ENCODE measurements at regions not wholly inside any gene's neighbourhood (a gene's known extent, or its start where the extent isn't known, plus 50 kb on each side); places are given as distances from the start of the nearest gene placed in this dataset.

DNA sequence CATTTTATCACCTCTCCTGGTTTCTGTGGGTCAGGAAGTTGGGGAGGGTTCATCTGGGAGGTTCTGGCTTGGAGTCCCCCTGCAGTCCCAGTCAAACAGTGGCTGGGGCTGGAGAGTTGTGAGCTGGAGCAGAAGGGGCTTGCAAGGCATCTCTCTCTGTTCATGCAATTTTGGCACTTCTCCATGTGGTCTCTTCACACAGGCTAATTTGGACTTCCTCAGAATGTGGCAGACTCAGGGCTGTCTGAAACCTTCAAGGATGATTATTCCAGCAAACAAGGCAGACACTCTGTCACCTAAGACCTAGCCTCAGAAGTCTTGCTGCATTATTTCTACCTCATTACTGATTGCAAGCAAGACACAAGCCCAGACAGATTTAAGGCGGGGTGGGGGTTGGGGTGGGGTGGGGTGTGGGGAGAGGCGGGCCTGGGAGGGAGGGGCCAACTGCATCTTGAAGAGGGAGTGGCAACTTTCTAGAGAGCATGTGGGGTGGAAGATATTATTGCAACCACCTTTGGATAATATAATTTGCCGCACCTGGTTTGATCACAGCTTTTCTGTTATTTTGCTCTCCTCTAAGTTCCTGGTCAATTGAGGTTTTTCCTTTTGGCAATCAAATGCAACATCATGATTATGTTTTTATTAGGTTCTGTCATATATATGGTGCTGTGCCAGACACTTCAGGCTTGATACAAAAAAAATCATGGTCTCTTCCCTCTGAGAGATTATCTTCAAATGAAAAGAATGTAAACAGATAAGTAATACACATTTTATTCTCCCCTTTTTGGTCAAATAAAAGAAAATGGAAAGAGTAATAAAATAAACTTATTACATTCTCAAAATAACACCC, 799.5 kb downstream of the RPA4 start:
- no peak overlapping the region for H3K14ac ChIP-seq (ENCODE audit: insufficient read length)
- FAIRE-seq, result no peak

More for the DNA sequence above, 799.5 kb downstream of the RPA4 start:
- no peak overlapping the region for H3K56ac ChIP-seq (replicated peaks; ENCODE audit: insufficient read length, low read depth, low read length)
- H3K18ac ChIP-seq (ENCODE audit: extremely low read depth, low read length), result no peak overlapping the region
- H2BK20ac ChIP-seq (ENCODE audit: low read length), result no peak overlapping the region
- no peak overlapping the region for H3K4ac ChIP-seq (replicated peaks; ENCODE audit: insufficient read length, low read depth, low read length)
- CTCF ChIA-PET (ENCODE audit: partially characterized antibody), result interaction anchor here (0.6 to 1.4 kb wide), 2 partner anchors 10 to 482 kb away, joined by 3 to 5 read pairs; no protein-coding TSS in a partner anchor
- 100% methylated on average over 1 of the region's 3 CpGs; no CpG with 5 or more reads in 1 of the 2 experiments for WGBS, 2 experiments (ENCODE audit: extremely low coverage in 1 of 2, insufficient coverage in 1 of 2, insufficient read length in 1 of 2, insufficient replicate concordance in 2 of 2, low coverage in 1 of 2, low lambda C conversion rate in 2 of 2, missing lambda C conversion rate in 1 of 2)
- no peak overlapping the region for H4K91ac ChIP-seq (replicated peaks; ENCODE audit: insufficient read length, low read length)
- H2BK15ac ChIP-seq (ENCODE audit: low read length), result no peak overlapping the region
- peaks cover 0 to 2% (median 0%) of the 10 kb centered on the region in 4 experiments; a peak in 1 of 7 replicates for H3K4me1 ChIP-seq (replicated peaks in 1 of 4; ENCODE audit: control insufficient read depth in 3 of 4, insufficient read depth in 4 of 4, low read length in 3 of 4)
- no peaks in the 10 kb centered on the region for H3K79me1 ChIP-seq (ENCODE audit: low read depth, low read length)
- no peak overlapping the region for H2BK12ac ChIP-seq (ENCODE audit: low read depth, low read length)
- H2BK5ac ChIP-seq (ENCODE audit: low read depth, low read length), result no peak overlapping the region
- H2AFZ ChIP-seq (ENCODE audit: low read length), result peak overlapping the region; percentile 88; the same call in 1 of the 2 replicates
- H2BK120ac ChIP-seq (replicated peaks; ENCODE audit: low read depth, low read length), result no peak overlapping the region
- no peak overlapping the region for H3K23ac ChIP-seq (ENCODE audit: insufficient read length)
- no peak for DNase-seq (ENCODE audit: low read depth in 1 of 2, low spot score in 2 of 2)
- H4K8ac ChIP-seq (ENCODE audit: extremely low read depth, insufficient read depth, low read length), result no peak overlapping the region
- no peaks in the 10 kb centered on the region for H3K79me2 ChIP-seq (ENCODE audit: control insufficient read depth in 1 of 2, insufficient read depth in 2 of 2, low read length in 2 of 2)
- H3K9ac ChIP-seq (replicated peaks in 1 of 4; ENCODE audit: extremely low read depth in 1 of 4, low read depth in 3 of 4, low read length in 3 of 4), result no peak overlapping the region
- H3K27ac ChIP-seq (ENCODE audit: low read depth, low read length), result no peak overlapping the region
- H3K23me2 ChIP-seq (ENCODE audit: low read depth, low read length), result no peaks in the 10 kb centered on the region
- H3K36me3 ChIP-seq (ENCODE audit: control insufficient read depth in 2 of 4, insufficient read depth in 4 of 4, low read length in 3 of 4), result no peaks in the 10 kb centered on the region
- H3K4me2 ChIP-seq (ENCODE audit: insufficient read depth in 1 of 2, low read depth in 2 of 2, low read length in 2 of 2), result no peak overlapping the region
- no peaks in the 10 kb centered on the region for H3K9me3 ChIP-seq (ENCODE audit: insufficient read depth in 2 of 2, low read depth in 1 of 2, low read length in 1 of 2)
- H3K4me3 ChIP-seq (ENCODE audit: extremely low read depth in 1 of 4, insufficient read depth in 2 of 4, low read depth in 3 of 4, low read length in 4 of 4), result no peak overlapping the region
- TF ChIP-seq RNF2 (IDR thresholded peaks at IDR 0.05; ENCODE audit: borderline replicate concordance, low read depth, low read length, missing control alignments, poor library complexity, severe bottlenecking) (no peak), PHF8 (conservative IDR thresholded peaks at IDR 0.05; ENCODE audit: low read depth, low read length) (no peak), POLR2AphosphoS5 (IDR thresholded peaks at IDR 0.05; ENCODE audit: low read depth, low read length) (no peak), RBBP5 (IDR thresholded peaks at IDR 0.05; ENCODE audit: borderline replicate concordance, low read depth, low read length) (no peak), MAFK (IDR thresholded peaks at IDR 0.05; ENCODE audit: low read depth, low read length) (no peak), NANOG (IDR thresholded peaks at IDR 0.05; ENCODE audit: insufficient read depth, low read depth, low read length, poor library complexity, severe bottlenecking) (no peak), RAD21 (IDR thresholded peaks at IDR 0.05 in 1 of 2, conservative IDR thresholded peaks at IDR 0.05 in 1 of 2; ENCODE audit: low read depth in 2 of 2, low read length in 2 of 2) (no peak)
- H3K27me3 ChIP-seq (replicated peaks in 1 of 4; ENCODE audit: control insufficient read depth in 3 of 4, extremely low read depth in 1 of 4, insufficient read depth in 3 of 4, low read length in 3 of 4), result no peaks in the 10 kb centered on the region
- no peak overlapping the region for H2AK5ac ChIP-seq (ENCODE audit: low read depth, low read length)
- no peaks in the 10 kb centered on the region for H4K20me1 ChIP-seq (replicated peaks in 1 of 2; ENCODE audit: control insufficient read depth in 1 of 2, insufficient read depth in 2 of 2, low read length in 2 of 2)
- POLR2A ChIA-PET (ENCODE audit: partially characterized antibody), result no interaction called here
- H4K5ac ChIP-seq (ENCODE audit: insufficient read length, low read depth, low read length), result no peak overlapping the region
